NCI-H69 (cell line): ENCODE measurements at regions not wholly inside any gene's neighbourhood (a gene's known extent, or its start where the extent isn't known, plus 50 kb on each side); places are given as distances from the start of the nearest gene placed in this dataset.
"Not testable (repeated sequence)": the region's sequence is repeated elsewhere in the genome, so short reads cannot be mapped to it uniquely, and the experiment has no call there.

ENCODE experiments used
- DNase-seq: peaks from one replicate; lab custom pipeline; 2025; lab: John Stamatoyannopoulos, UW

- DNase-seq: no peak
Observed at GRCh38 chr6:82419132-82419581, 55.5 kb downstream of the TPBG start.

- DNase-seq: no peak
Observed at GRCh38 chr6:82419859-82420258, 56.2 kb downstream of the TPBG start.

GRCh38 chr6:82430611-82431010 lies 67.0 kb downstream of the TPBG start:
- DNase-seq: no peak

- DNase-seq: peak; percentile 62
Observed at GRCh38 chr6:82436740-82437139, 73.1 kb downstream of the TPBG start.

GRCh38 chr6:82437701-82438100 lies 74.1 kb downstream of the TPBG start:
- no peak for DNase-seq

GRCh38 chr6:82441047-82441855 lies 77.6 kb downstream of the TPBG start:
- DNase-seq: peak; percentile 18

GRCh38 chr6:82442061-82442719 lies 78.6 kb downstream of the TPBG start:
- no peak for DNase-seq

GRCh38 chr6:82458147-82458546 lies 94.5 kb downstream of the TPBG start:
- no peak for DNase-seq

GRCh38 chr6:82458705-82459104 lies 95.1 kb downstream of the TPBG start:
- DNase-seq: no peak

- DNase-seq: no peak
Observed at GRCh38 chr6:82461536-82461935, 97.9 kb downstream of the TPBG start.

- peak; percentile 7 for DNase-seq
Observed at GRCh38 chr6:82467338-82467737, 103.7 kb downstream of the TPBG start.

GRCh38 chr6:82470123-82470522 lies 106.5 kb downstream of the TPBG start:
- not testable (repeated sequence) for DNase-seq

- DNase-seq: not testable (repeated sequence)
Observed at GRCh38 chr6:82475106-82475505, 111.5 kb downstream of the TPBG start.

GRCh38 chr6:82484001-82484400 lies 120.4 kb downstream of the TPBG start:
- DNase-seq: no peak

GRCh38 chr6:82484737-82485626 lies 121.4 kb downstream of the TPBG start:
- no peak for DNase-seq

GRCh38 chr6:82487895-82488294 lies 124.3 kb downstream of the TPBG start:
- no peak for DNase-seq

GRCh38 chr6:82488403-82488802 lies 124.8 kb downstream of the TPBG start:
- no peak for DNase-seq

GRCh38 chr6:82492134-82492533 lies 128.5 kb downstream of the TPBG start:
- DNase-seq: peak; percentile 95

- peak; percentile 90 for DNase-seq
Observed at GRCh38 chr6:82493467-82493866, 129.8 kb downstream of the TPBG start.

GRCh38 chr6:82494367-82494766 lies 130.8 kb downstream of the TPBG start:
- peak; percentile 75 for DNase-seq

GRCh38 chr6:82501901-82502300 lies 138.3 kb downstream of the TPBG start:
- not testable (repeated sequence) for DNase-seq

GRCh38 chr6:82506526-82506925 lies 142.9 kb downstream of the TPBG start:
- peak; percentile 15 for DNase-seq
